HepG2 (cell line): ENCODE measurements at regions not wholly inside any gene's neighbourhood (a gene's known extent, or its start where the extent isn't known, plus 50 kb on each side); places are given as distances from the start of the nearest gene placed in this dataset.

ENCODE experiments used
- ATF7 ChIP-seq, 2 experiments: fragments of 450-650 bp in 1 of 2; sonication (generic) in 1 of 2; formaldehyde crosslinking in 1 of 2; IDR thresholded peaks; 2 replicates each; pipeline versions ENCODE4 v1.4.0 to v1.6.1; 2016 to 2020; ENCODE audit warnings: antibody characterized with exemption in 1 of 2, mild to moderate bottlenecking in 1 of 2, missing genetic modification reagents in 1 of 2
- EED ChIP-seq: sonication (generic); formaldehyde crosslinking; IDR thresholded peaks from 2 replicates; pipeline ENCODE4 v1.5.0; 2020; ENCODE audit warnings: mild to moderate bottlenecking, missing genetic modification reagents
- EHMT2 ChIP-seq: fragments of 200-600 bp; sonication (generic); IDR thresholded peaks from 2 replicates; pipeline ENCODE4 v1.7.0; 2017; ENCODE audit warnings: antibody characterized with exemption, low read depth, low read length, borderline replicate concordance
- ETV5 ChIP-seq: IDR thresholded peaks from 2 replicates; pipeline ENCODE4 v1.6.1; 2018; ENCODE audit warnings: missing biosample characterization, missing genetic modification reagents, inconsistent platforms, borderline replicate concordance
- FOXK2 ChIP-seq: fragments of 450-650 bp; IDR thresholded peaks from 2 replicates; pipeline ENCODE4 v1.6.1; 2016
- HNRNPK ChIP-seq: fragments of 200-400 bp; formaldehyde crosslinking; IDR thresholded peaks from 2 replicates; pipeline ENCODE4 v1.6.1; 2018; ENCODE audit warnings: low read length, low read depth, moderate library complexity, mild to moderate bottlenecking; ENCODE audit not compliant: poor library complexity, severe bottlenecking
- IRX3 ChIP-seq: sonication (generic); formaldehyde crosslinking; IDR thresholded peaks from 2 replicates; pipeline ENCODE4 v1.8.1; 2023; ENCODE audit warnings: mild to moderate bottlenecking, low read depth, missing genetic modification reagents, borderline replicate concordance
- ISX ChIP-seq: sonication (generic); formaldehyde crosslinking; conservative IDR thresholded peaks from 2 replicates; pipeline ENCODE4 v1.5.0; 2020; ENCODE audit warnings: missing genetic modification reagents
- KLF13 ChIP-seq: sonication (generic); formaldehyde crosslinking; IDR thresholded peaks from 2 replicates; pipeline ENCODE4 v1.4.0; 2020; ENCODE audit warnings: mild to moderate bottlenecking, missing genetic modification reagents
- NAIF1 ChIP-seq: sonication (generic); formaldehyde crosslinking; IDR thresholded peaks from 2 replicates; pipeline ENCODE4 v1.5.0; 2020; ENCODE audit warnings: mild to moderate bottlenecking, missing genetic modification reagents, borderline replicate concordance
- PCBP1 ChIP-seq: fragments of 200-400 bp; formaldehyde crosslinking; IDR thresholded peaks from 2 replicates; pipeline ENCODE4 v1.6.1; 2017; ENCODE audit warnings: mild to moderate bottlenecking, low read depth, low read length, borderline replicate concordance
- RAD51 ChIP-seq: fragments of 450-650 bp; IDR thresholded peaks from 2 replicates; pipeline ENCODE4 v1.6.1; 2016; ENCODE audit warnings: borderline replicate concordance
- RFX5 ChIP-seq: IDR thresholded peaks from 2 replicates; pipeline ENCODE4 v1.6.1; 2011; ENCODE audit warnings: low read depth, low read length, improper control_type of control experiment
- SMAD3 ChIP-seq: sonication (generic); formaldehyde crosslinking; IDR thresholded peaks from 2 replicates; pipeline ENCODE4 v1.4.0; 2020; ENCODE audit warnings: missing genetic modification reagents
- SMYD3 ChIP-seq: sonication (generic); formaldehyde crosslinking; IDR thresholded peaks from 2 replicates; pipeline ENCODE4 v1.8.1; 2023; ENCODE audit warnings: mild to moderate bottlenecking, missing genetic modification reagents
- ZBTB7A ChIP-seq: sonication (generic); formaldehyde crosslinking; IDR thresholded peaks from 2 replicates; pipeline ENCODE4 v1.8.0; 2022; ENCODE audit warnings: mild to moderate bottlenecking, missing genetic modification reagents
- ZBTB8A ChIP-seq: sonication (generic); formaldehyde crosslinking; IDR thresholded peaks from 2 replicates; pipeline ENCODE4 v1.4.0; 2020; ENCODE audit warnings: mild to moderate bottlenecking, low read depth, missing genetic modification reagents, borderline replicate concordance
- ZKSCAN8 ChIP-seq: IDR thresholded peaks from 2 replicates; pipeline ENCODE4 v1.6.1; 2016; ENCODE audit warnings: borderline replicate concordance, missing genetic modification reagents, missing compliant biosample characterization
- ZNF121 ChIP-seq: sonication (generic); formaldehyde crosslinking; IDR thresholded peaks from 2 replicates; pipeline ENCODE4 v1.5.0; 2020; ENCODE audit warnings: mild to moderate bottlenecking, missing genetic modification reagents
- ZNF138 ChIP-seq: sonication (generic); formaldehyde crosslinking; IDR thresholded peaks from 2 replicates; pipeline ENCODE4 v1.5.0; 2020; ENCODE audit warnings: mild to moderate bottlenecking, low read depth, missing genetic modification reagents
- ZNF251 ChIP-seq: sonication (generic); formaldehyde crosslinking; IDR thresholded peaks from 2 replicates; pipeline ENCODE4 v1.9.0; 2021; ENCODE audit warnings: mild to moderate bottlenecking, missing genetic modification reagents
- ZNF567 ChIP-seq: sonication (generic); formaldehyde crosslinking; IDR thresholded peaks from 2 replicates; pipeline ENCODE4 v1.8.1; 2023; ENCODE audit warnings: mild to moderate bottlenecking, missing genetic modification reagents, borderline replicate concordance
- ZNF607 ChIP-seq: sonication (generic); formaldehyde crosslinking; IDR thresholded peaks from 2 replicates; pipeline ENCODE4 v1.5.1; 2020; ENCODE audit warnings: missing genetic modification reagents, mild to moderate bottlenecking, borderline replicate concordance
- TF ChIP-seq, protein P1 (sequence below): sonication (generic); formaldehyde crosslinking; IDR thresholded peaks from 2 replicates; pipeline ENCODE4 v1.8.1; 2023; ENCODE audit warnings: mild to moderate bottlenecking, moderate library complexity, missing genetic modification reagents
- TF ChIP-seq, protein P2 (sequence below): sonication (generic); formaldehyde crosslinking; IDR thresholded peaks from 2 replicates; pipeline ENCODE4 v1.4.0; 2020; ENCODE audit warnings: missing genetic modification reagents
- TF ChIP-seq, protein P3 (sequence below): sonication (generic); formaldehyde crosslinking; IDR thresholded peaks from 2 replicates; pipeline ENCODE4 v1.4.0; 2020; ENCODE audit warnings: mild to moderate bottlenecking, low read depth, missing genetic modification reagents
- TF ChIP-seq, protein P4 (sequence below): sonication (generic); formaldehyde crosslinking; IDR thresholded peaks from 2 replicates; pipeline ENCODE4 v1.4.0; 2020; ENCODE audit warnings: missing genetic modification reagents
- TF ChIP-seq, protein P5 (sequence below): IDR thresholded peaks from 2 replicates; pipeline ENCODE4 v1.6.1; 2016; ENCODE audit warnings: low read depth, borderline replicate concordance

DNA sequence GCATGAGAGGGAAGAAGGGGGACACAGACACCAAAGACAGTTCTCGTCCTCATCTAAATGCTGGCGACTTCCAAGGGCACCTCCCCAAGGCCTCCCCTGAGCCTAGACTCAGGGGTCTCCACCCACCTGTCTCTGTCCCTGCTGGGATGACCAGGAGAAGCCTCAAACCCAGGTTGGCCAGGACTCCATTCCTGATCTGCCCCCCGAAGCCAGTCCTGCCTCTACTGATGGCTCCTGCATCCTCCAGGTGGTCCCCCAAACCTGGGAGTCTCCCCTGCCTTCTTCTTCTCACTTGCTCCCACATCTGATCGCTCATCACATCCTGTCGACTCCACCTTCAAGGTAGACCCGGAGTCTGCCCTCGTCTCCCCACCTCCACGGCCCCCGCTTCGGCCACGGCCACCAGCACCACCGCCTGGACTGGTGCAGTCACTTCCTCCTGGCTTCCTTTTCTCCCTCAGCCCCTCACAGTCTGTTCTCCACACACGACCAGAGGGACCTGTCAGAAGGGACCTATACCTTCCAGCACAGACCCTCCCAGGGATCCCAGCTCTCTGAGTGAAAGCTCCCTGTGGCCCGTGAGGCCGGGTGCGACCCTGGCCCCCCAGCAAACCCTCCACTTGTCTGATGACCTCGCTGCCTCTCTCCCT is 92.1 kb downstream of the CEBPB start (continued):
- TF ChIP-seq RAD51 = no peak
- TF ChIP-seq ZKSCAN8 (CRISPR knock-in tag) = no peak
- 0 out of 2 replicates have a peak, but pooled peaks have one; percentile 38 for TF ChIP-seq ZNF607 (CRISPR knock-in tag)
- TF ChIP-seq ISX (CRISPR knock-in tag) = no peak
- peak; percentile 52; the same call in 1 of the 2 replicates for TF ChIP-seq ZBTB7A (CRISPR knock-in tag)
- no peak for TF ChIP-seq SMYD3 (CRISPR knock-in tag)
- TF ChIP-seq ATF7 (IDR thresholded peaks at IDR 0.05) = no peak
- 0 out of 2 replicates have a peak, but pooled peaks have one; percentile 16 for TF ChIP-seq ATF7 (CRISPR knock-in tag; IDR thresholded peaks at IDR 0.05)
- TF ChIP-seq PCBP1 = 0 out of 2 replicates have a peak, but pooled peaks have one; percentile 57
- no peak for TF ChIP-seq ZNF138 (CRISPR knock-in tag)
- TF ChIP-seq, protein P1, sequence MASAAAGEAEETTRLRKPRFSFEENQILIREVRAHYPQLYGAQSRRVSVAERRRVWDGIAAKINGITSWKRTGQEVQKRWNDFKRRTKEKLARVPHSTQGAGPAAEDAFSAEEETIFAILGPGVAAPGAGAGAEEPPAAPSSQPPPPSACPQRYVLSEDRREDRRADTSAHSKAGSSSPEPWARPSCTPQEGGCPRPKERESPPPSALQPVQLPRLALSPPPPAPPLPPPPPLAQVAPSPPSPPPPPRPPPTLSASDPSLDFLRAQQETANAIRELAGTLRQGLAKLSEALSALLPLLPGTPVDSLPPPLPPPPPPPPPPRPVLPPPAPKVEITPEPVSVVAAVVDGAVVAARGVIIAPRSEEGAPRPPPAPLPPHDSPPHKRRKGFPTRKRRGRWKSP (CRISPR knock-in tag) = no peak
- TF ChIP-seq ZNF251 = no peak
- TF ChIP-seq EHMT2 = no peak
- TF ChIP-seq, protein P2, sequence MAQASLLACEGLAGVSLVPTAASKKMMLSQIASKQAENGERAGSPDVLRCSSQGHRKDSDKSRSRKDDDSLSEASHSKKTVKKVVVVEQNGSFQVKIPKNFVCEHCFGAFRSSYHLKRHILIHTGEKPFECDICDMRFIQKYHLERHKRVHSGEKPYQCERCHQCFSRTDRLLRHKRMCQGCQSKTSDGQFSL (CRISPR knock-in tag) = no peak
- TF ChIP-seq, protein P3, sequence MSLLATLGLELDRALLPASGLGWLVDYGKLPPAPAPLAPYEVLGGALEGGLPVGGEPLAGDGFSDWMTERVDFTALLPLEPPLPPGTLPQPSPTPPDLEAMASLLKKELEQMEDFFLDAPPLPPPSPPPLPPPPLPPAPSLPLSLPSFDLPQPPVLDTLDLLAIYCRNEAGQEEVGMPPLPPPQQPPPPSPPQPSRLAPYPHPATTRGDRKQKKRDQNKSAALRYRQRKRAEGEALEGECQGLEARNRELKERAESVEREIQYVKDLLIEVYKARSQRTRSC (CRISPR knock-in tag) = no peak
- no peak for TF ChIP-seq NAIF1 (CRISPR knock-in tag)
- no peak for TF ChIP-seq IRX3 (CRISPR knock-in tag)
- 0 out of 2 replicates have a peak, but pooled peaks have one; percentile 13 for TF ChIP-seq ETV5 (CRISPR knock-in tag)
- TF ChIP-seq ZBTB8A = no peak
- TF ChIP-seq ZNF567 = 0 out of 2 replicates have a peak, but pooled peaks have one; percentile 53
- no peak for TF ChIP-seq KLF13 (CRISPR knock-in tag)
- TF ChIP-seq HNRNPK = no peak
- TF ChIP-seq, protein P4, sequence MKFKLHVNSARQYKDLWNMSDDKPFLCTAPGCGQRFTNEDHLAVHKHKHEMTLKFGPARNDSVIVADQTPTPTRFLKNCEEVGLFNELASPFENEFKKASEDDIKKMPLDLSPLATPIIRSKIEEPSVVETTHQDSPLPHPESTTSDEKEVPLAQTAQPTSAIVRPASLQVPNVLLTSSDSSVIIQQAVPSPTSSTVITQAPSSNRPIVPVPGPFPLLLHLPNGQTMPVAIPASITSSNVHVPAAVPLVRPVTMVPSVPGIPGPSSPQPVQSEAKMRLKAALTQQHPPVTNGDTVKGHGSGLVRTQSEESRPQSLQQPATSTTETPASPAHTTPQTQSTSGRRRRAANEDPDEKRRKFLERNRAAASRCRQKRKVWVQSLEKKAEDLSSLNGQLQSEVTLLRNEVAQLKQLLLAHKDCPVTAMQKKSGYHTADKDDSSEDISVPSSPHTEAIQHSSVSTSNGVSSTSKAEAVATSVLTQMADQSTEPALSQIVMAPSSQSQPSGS (CRISPR knock-in tag) = 0 out of 2 replicates have a peak, but pooled peaks have one; percentile 26
- no peak for TF ChIP-seq RFX5
- TF ChIP-seq SMAD3 (CRISPR knock-in tag) = 0 out of 2 replicates have a peak, but pooled peaks have one; percentile 29
- TF ChIP-seq FOXK2 = no peak
- TF ChIP-seq, protein P5, sequence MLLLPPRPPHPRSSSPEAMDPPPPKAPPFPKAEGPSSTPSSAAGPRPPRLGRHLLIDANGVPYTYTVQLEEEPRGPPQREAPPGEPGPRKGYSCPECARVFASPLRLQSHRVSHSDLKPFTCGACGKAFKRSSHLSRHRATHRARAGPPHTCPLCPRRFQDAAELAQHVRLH (CRISPR knock-in tag) = no peak
- peak; percentile 61; the same call in 1 of the 2 replicates for TF ChIP-seq EED (CRISPR knock-in tag)
- no peak for TF ChIP-seq ZNF121 (CRISPR knock-in tag)
